ENCODE measurements at regions not wholly inside any gene's neighbourhood (a gene's known extent, or its start where the extent isn't known, plus 50 kb on each side); places are given as distances from the start of the nearest gene placed in this dataset.

GRCh38 chr11:70806461-70807194 is 408.3 kb downstream of the CTTN start:
- no peaks in the 10 kb centered on the region for H4K20me1 ChIP-seq (ENCODE audit: insufficient read depth, poor library complexity, severe bottlenecking)
- no peak for DNase-seq (ENCODE audit: low spot score)
- WGBS (ENCODE audit: low lambda C conversion rate, missing lambda C conversion rate): 95% methylated on average over 27 of the region's 27 CpGs

GRCh38 chr11:70807195-70807543 is 408.8 kb downstream of the CTTN start:
- WGBS (ENCODE audit: low lambda C conversion rate, missing lambda C conversion rate): 97% methylated on average over 12 of the region's 12 CpGs
- no peak for TF ChIP-seq EZH2 (IDR thresholded peaks at IDR 0.05; ENCODE audit: borderline replicate concordance)
- TF ChIP-seq EZH2phosphoT487 (IDR thresholded peaks at IDR 0.05; ENCODE audit: low read depth, severe bottlenecking, unreplicated experiment): no peak
- TF ChIP-seq, protein P1, sequence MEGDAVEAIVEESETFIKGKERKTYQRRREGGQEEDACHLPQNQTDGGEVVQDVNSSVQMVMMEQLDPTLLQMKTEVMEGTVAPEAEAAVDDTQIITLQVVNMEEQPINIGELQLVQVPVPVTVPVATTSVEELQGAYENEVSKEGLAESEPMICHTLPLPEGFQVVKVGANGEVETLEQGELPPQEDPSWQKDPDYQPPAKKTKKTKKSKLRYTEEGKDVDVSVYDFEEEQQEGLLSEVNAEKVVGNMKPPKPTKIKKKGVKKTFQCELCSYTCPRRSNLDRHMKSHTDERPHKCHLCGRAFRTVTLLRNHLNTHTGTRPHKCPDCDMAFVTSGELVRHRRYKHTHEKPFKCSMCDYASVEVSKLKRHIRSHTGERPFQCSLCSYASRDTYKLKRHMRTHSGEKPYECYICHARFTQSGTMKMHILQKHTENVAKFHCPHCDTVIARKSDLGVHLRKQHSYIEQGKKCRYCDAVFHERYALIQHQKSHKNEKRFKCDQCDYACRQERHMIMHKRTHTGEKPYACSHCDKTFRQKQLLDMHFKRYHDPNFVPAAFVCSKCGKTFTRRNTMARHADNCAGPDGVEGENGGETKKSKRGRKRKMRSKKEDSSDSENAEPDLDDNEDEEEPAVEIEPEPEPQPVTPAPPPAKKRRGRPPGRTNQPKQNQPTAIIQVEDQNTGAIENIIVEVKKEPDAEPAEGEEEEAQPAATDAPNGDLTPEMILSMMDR (IDR thresholded peaks at IDR 0.05; ENCODE audit: poor library complexity): no peak
- H3K9me2 ChIP-seq (replicated peaks; ENCODE audit: insufficient read depth): no peaks in the 10 kb centered on the region
- no peak overlapping the region for H2AFZ ChIP-seq
- no peaks in the 10 kb centered on the region for H3K36me3 ChIP-seq (replicated peaks; ENCODE audit: insufficient read depth, low read depth)
- no peaks in the 10 kb centered on the region for H3K27me3 ChIP-seq
- H3K27ac ChIP-seq: no peak overlapping the region
- H4K20me1 ChIP-seq (ENCODE audit: insufficient read depth, poor library complexity, severe bottlenecking): no peaks in the 10 kb centered on the region
- no peak overlapping the region for H3K4me2 ChIP-seq
- no peak overlapping the region for H3K4me3 ChIP-seq
- no peaks in the 10 kb centered on the region for H3K4me1 ChIP-seq (ENCODE audit: insufficient read depth)
- H3K79me2 ChIP-seq: no peaks in the 10 kb centered on the region
- DNase-seq (ENCODE audit: low spot score): no peak
- no peaks in the 10 kb centered on the region for H3K9me3 ChIP-seq (ENCODE audit: low read depth)

More at GRCh38 chr11:70806461-70807194, 408.3 kb downstream of the CTTN start:
- no peak overlapping the region for H3K4me2 ChIP-seq
- no peaks in the 10 kb centered on the region for H3K27me3 ChIP-seq
- no peaks in the 10 kb centered on the region for H3K4me1 ChIP-seq (ENCODE audit: insufficient read depth)
- H3K4me3 ChIP-seq: no peak overlapping the region
- no peaks in the 10 kb centered on the region for H3K9me3 ChIP-seq (ENCODE audit: low read depth)
- H3K79me2 ChIP-seq: no peaks in the 10 kb centered on the region
- TF ChIP-seq EZH2phosphoT487 (IDR thresholded peaks at IDR 0.05; ENCODE audit: low read depth, severe bottlenecking, unreplicated experiment) (no peak), EZH2 (IDR thresholded peaks at IDR 0.05; ENCODE audit: borderline replicate concordance) (no peak)
- TF ChIP-seq, protein P1 (IDR thresholded peaks at IDR 0.05; ENCODE audit: poor library complexity): no peak
- H2AFZ ChIP-seq: no peak overlapping the region
- no peak overlapping the region for H3K27ac ChIP-seq
- H3K9me2 ChIP-seq (replicated peaks; ENCODE audit: insufficient read depth): no peaks in the 10 kb centered on the region
- H3K36me3 ChIP-seq (replicated peaks; ENCODE audit: insufficient read depth, low read depth): no peaks in the 10 kb centered on the region

DNA sequence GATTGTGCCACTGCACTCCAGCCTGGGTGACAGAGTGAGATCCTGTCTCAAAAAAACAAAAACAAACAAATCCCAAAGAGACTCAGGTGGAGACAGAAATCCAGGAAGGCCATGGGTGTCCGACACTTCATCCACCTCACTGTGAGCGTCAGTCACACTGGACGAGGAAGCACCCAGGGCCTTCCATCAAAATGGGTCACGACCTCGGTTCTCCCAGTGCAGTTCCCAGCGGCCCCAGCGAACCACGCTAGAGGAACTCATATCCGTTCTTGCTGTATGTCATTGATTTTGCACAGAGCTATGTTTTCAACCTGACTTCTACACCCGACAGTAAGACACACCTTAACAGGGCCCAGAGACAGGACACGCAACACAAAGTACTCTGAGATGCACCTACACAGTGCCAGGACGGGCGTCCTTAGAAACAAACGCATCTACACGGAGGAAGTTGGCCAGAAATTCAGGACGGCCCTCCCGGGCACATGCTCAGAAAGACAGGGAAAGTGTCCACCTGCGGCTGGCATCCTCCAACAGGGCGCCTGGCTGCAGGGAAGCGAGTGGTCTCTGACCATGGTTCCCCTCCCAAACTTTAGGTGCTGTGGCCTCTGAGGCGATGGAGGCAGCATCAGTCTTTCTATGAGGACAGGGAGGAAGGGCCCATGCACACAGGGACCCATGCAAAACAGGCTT is 410.5 kb downstream of the CTTN start:
- Histone ChIP-seq H2AFZ (no peak overlapping the region), H3K27ac (no peak overlapping the region), H3K9me2 (replicated peaks; ENCODE audit: insufficient read depth) (no peaks in the 10 kb centered on the region), H3K4me2 (no peak overlapping the region), H3K79me2 (no peaks in the 10 kb centered on the region), H3K4me1 (ENCODE audit: insufficient read depth) (no peaks in the 10 kb centered on the region), H3K27me3 (no peaks in the 10 kb centered on the region), H3K36me3 (replicated peaks; ENCODE audit: insufficient read depth, low read depth) (no peaks in the 10 kb centered on the region), H3K9me3 (ENCODE audit: low read depth) (no peaks in the 10 kb centered on the region), H3K4me3 (no peak overlapping the region), H4K20me1 (ENCODE audit: insufficient read depth, poor library complexity, severe bottlenecking) (no peaks in the 10 kb centered on the region)
- 96% methylated on average over 21 of the region's 21 CpGs for WGBS (ENCODE audit: low lambda C conversion rate, missing lambda C conversion rate)
- TF ChIP-seq, protein P1 (IDR thresholded peaks at IDR 0.05; ENCODE audit: poor library complexity): no peak
- TF ChIP-seq EZH2 (IDR thresholded peaks at IDR 0.05; ENCODE audit: borderline replicate concordance) (no peak), EZH2phosphoT487 (IDR thresholded peaks at IDR 0.05; ENCODE audit: low read depth, severe bottlenecking, unreplicated experiment) (no peak)
- DNase-seq (ENCODE audit: low spot score): no peak
